Midbrain (tissue), 1 donor: ENCODE measurements at regions not wholly inside any gene's neighbourhood (a gene's known extent, or its start where the extent isn't known, plus 50 kb on each side); places are given as distances from the start of the nearest gene placed in this dataset.

Experiments
- DNase-seq: peaks from one replicate; lab custom pipeline; 2025; lab: John Stamatoyannopoulos, UW

GRCh38 chr7:156222611-156223010, 410.3 kb upstream of the SHH start:
- DNase-seq, result no peak

GRCh38 chr7:156222151-156222550, 409.9 kb upstream of the SHH start:
- no peak for DNase-seq

- DNase-seq, result no peak
These were observed 408.4 kb upstream of the SHH start for GRCh38 chr7:156220701-156221100.

GRCh38 chr7:156220078-156220605, 407.9 kb upstream of the SHH start:
- no peak for DNase-seq

GRCh38 chr7:156219307-156220077, 407.2 kb upstream of the SHH start:
- no peak for DNase-seq

GRCh38 chr7:156218544-156219306, 406.5 kb upstream of the SHH start:
- no peak for DNase-seq

- DNase-seq, result no peak
These were observed 405.5 kb upstream of the SHH start for GRCh38 chr7:156217803-156218202.

- DNase-seq, result no peak
These were observed 396.8 kb upstream of the SHH start for GRCh38 chr7:156209087-156209486.

- no peak for DNase-seq
These were observed 395.0 kb upstream of the SHH start for GRCh38 chr7:156207306-156207705.

GRCh38 chr7:156206174-156206573, 393.9 kb upstream of the SHH start:
- DNase-seq, result no peak

GRCh38 chr7:156204820-156205219, 392.6 kb upstream of the SHH start:
- no peak for DNase-seq

GRCh38 chr7:156203923-156204322, 391.7 kb upstream of the SHH start:
- DNase-seq, result no peak

- DNase-seq, result no peak
These were observed 386.0 kb upstream of the SHH start for GRCh38 chr7:156198277-156198676.

- no peak for DNase-seq
These were observed 384.4 kb upstream of the SHH start for GRCh38 chr7:156196649-156197048.

GRCh38 chr7:156195276-156195675, 383.0 kb upstream of the SHH start:
- no peak for DNase-seq

GRCh38 chr7:156194813-156195212, 382.6 kb upstream of the SHH start:
- no peak for DNase-seq

- DNase-seq, result no peak
These were observed 380.7 kb upstream of the SHH start for GRCh38 chr7:156192921-156193320.

- no peak for DNase-seq
These were observed 378.8 kb upstream of the SHH start for GRCh38 chr7:156191090-156191489.

GRCh38 chr7:156185076-156185475, 372.8 kb upstream of the SHH start:
- DNase-seq, result no peak

GRCh38 chr7:156184164-156184563, 371.9 kb upstream of the SHH start:
- no peak for DNase-seq

- no peak for DNase-seq
These were observed 368.4 kb upstream of the SHH start for GRCh38 chr7:156180451-156181229.

- no peak for DNase-seq
These were observed 367.7 kb upstream of the SHH start for GRCh38 chr7:156179872-156180390.
